Astrocyte (in vitro differentiated cells and primary cell): ENCODE measurements at regions not wholly inside any gene's neighbourhood (a gene's known extent, or its start where the extent isn't known, plus 50 kb on each side); places are given as distances from the start of the nearest gene placed in this dataset.

Experiments
- EZH2 ChIP-seq: IDR thresholded peaks from 2 replicates; pipeline ENCODE4 v1.6.1; 2012; ENCODE audit warnings: mild to moderate bottlenecking, low read length, inconsistent platforms; ENCODE audit not compliant: insufficient read depth
- TF ChIP-seq, protein P1 (sequence below): IDR thresholded peaks from 2 replicates; pipeline ENCODE4 v1.5.1; 2011; ENCODE audit warnings: low read depth, mild to moderate bottlenecking, inconsistent platforms, low read length, moderate library complexity; ENCODE audit not compliant: insufficient read depth

DNA sequence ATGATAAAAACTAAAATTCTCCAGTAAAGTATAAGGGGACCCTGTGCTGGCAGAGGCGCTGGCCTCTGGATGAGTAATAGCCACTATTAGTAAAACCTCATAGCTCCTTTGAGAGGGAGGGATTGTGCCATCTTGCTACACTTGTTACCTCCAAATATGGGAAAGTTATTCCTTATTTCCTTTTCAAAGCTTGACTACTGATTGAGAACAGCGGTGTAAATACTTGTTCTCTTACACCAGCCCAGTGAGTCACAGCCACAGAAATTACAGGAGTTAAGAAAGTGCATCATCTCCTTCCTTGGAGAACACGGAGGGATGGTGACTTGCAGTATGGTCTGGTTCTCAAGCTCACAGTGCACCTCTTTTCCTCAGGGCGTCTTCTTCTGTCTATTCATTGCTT lies 379.0 kb downstream of the EFNB2 start:
- TF ChIP-seq, protein P1, sequence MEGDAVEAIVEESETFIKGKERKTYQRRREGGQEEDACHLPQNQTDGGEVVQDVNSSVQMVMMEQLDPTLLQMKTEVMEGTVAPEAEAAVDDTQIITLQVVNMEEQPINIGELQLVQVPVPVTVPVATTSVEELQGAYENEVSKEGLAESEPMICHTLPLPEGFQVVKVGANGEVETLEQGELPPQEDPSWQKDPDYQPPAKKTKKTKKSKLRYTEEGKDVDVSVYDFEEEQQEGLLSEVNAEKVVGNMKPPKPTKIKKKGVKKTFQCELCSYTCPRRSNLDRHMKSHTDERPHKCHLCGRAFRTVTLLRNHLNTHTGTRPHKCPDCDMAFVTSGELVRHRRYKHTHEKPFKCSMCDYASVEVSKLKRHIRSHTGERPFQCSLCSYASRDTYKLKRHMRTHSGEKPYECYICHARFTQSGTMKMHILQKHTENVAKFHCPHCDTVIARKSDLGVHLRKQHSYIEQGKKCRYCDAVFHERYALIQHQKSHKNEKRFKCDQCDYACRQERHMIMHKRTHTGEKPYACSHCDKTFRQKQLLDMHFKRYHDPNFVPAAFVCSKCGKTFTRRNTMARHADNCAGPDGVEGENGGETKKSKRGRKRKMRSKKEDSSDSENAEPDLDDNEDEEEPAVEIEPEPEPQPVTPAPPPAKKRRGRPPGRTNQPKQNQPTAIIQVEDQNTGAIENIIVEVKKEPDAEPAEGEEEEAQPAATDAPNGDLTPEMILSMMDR, result no peak
- TF ChIP-seq EZH2, result no peak
